ENCODE measurements at regions not wholly inside any gene's neighbourhood (a gene's known extent, or its start where the extent isn't known, plus 50 kb on each side); places are given as distances from the start of the nearest gene placed in this dataset.

GRCh38 chr12:78712834-78713481 is 151.6 kb upstream of the SYT1 start:
- TF ChIP-seq ARNTL (CRISPR knock-in tag; IDR thresholded peaks at IDR 0.05; ENCODE audit: borderline replicate concordance, low read depth) (no peak), TSHZ2 (CRISPR knock-in tag; IDR thresholded peaks at IDR 0.05) (no peak), BACH2 (CRISPR knock-in tag; IDR thresholded peaks at IDR 0.05; ENCODE audit: borderline replicate concordance) (no peak), ZNF8 (CRISPR knock-in tag; IDR thresholded peaks at IDR 0.05) (no peak), GLIS3 (CRISPR knock-in tag; IDR thresholded peaks at IDR 0.05) (no peak), ZC3H10 (CRISPR knock-in tag; IDR thresholded peaks at IDR 0.05) (no peak), ZNF565 (CRISPR knock-in tag; conservative IDR thresholded peaks at IDR 0.05; ENCODE audit: low read depth) (no peak), ISL1 (CRISPR knock-in tag; IDR thresholded peaks at IDR 0.05) (no peak), TOX (CRISPR knock-in tag; IDR thresholded peaks at IDR 0.05; ENCODE audit: borderline replicate concordance) (no peak), PPARA (CRISPR knock-in tag; IDR thresholded peaks at IDR 0.05; ENCODE audit: borderline replicate concordance) (no peak), RARB (CRISPR knock-in tag; IDR thresholded peaks at IDR 0.05) (no peak), POU6F1 (CRISPR knock-in tag; IDR thresholded peaks at IDR 0.05; ENCODE audit: borderline replicate concordance, low read depth) (no peak), SNAI2 (CRISPR knock-in tag; IDR thresholded peaks at IDR 0.05) (no peak)
- no peak for ATAC-seq

- TF ChIP-seq ZFP3 (CRISPR knock-in tag; IDR thresholded peaks at IDR 0.05) (no peak), ZNF70 (CRISPR knock-in tag; IDR thresholded peaks at IDR 0.05) (no peak), TSHZ2 (CRISPR knock-in tag; IDR thresholded peaks at IDR 0.05) (no peak)
- no peak for ATAC-seq
These were observed 144.9 kb upstream of the SYT1 start for GRCh38 chr12:78719721-78720120.

GRCh38 chr12:78721906-78722305 is 142.7 kb upstream of the SYT1 start:
- TF ChIP-seq ZNF70 (CRISPR knock-in tag; IDR thresholded peaks at IDR 0.05) (no peak), SNAI2 (CRISPR knock-in tag; IDR thresholded peaks at IDR 0.05) (no peak), CSRNP3 (CRISPR knock-in tag; IDR thresholded peaks at IDR 0.05) (no peak), ESRRG (CRISPR knock-in tag; IDR thresholded peaks at IDR 0.05) (no peak), RARB (CRISPR knock-in tag; IDR thresholded peaks at IDR 0.05) (no peak), ZNF565 (CRISPR knock-in tag; conservative IDR thresholded peaks at IDR 0.05; ENCODE audit: low read depth) (no peak), PATZ1 (CRISPR knock-in tag; IDR thresholded peaks at IDR 0.05; ENCODE audit: borderline replicate concordance) (no peak), CREB5 (CRISPR knock-in tag; IDR thresholded peaks at IDR 0.05; ENCODE audit: low read depth) (no peak), ARNTL (CRISPR knock-in tag; IDR thresholded peaks at IDR 0.05; ENCODE audit: borderline replicate concordance, low read depth) (no peak), TCF4 (CRISPR knock-in tag; IDR thresholded peaks at IDR 0.05; ENCODE audit: borderline replicate concordance) (no peak), ZFP30 (CRISPR knock-in tag; IDR thresholded peaks at IDR 0.05) (no peak), CSDC2 (CRISPR knock-in tag; IDR thresholded peaks at IDR 0.05) (no peak), PPARA (CRISPR knock-in tag; IDR thresholded peaks at IDR 0.05; ENCODE audit: borderline replicate concordance) (no peak), ZFP3 (CRISPR knock-in tag; IDR thresholded peaks at IDR 0.05) (no peak), GLIS3 (CRISPR knock-in tag; IDR thresholded peaks at IDR 0.05) (no peak)
- ATAC-seq = no peak

Measured in SK-N-SH treated with all-trans-retinoic acid at 6 μM for 48 hours (cell line).